ENCODE measurements at regions not wholly inside any gene's neighbourhood (a gene's known extent, or its start where the extent isn't known, plus 50 kb on each side); places are given as distances from the start of the nearest gene placed in this dataset.

DNA sequence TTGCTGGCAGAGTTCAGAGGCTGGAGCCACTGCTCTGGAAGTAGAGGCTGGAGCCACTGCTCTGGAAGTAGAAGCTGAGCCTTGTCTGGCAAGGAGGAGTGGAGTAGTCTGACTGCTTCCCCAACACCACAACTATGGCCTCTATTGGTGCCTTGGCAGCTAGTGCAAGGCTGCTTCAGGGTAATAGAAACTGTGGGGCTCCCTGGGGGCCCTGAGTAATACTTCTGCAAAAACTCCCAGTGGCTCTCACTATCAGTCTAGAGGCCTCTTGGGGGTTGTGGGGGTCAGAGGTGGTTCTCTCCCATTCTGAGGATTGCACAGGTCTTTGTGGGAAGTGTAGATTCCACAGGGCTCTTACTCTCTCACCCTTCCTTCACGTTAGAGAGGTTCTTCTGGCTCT is 629.0 kb upstream of the PTPRD start:
- TF ChIP-seq, protein P1, sequence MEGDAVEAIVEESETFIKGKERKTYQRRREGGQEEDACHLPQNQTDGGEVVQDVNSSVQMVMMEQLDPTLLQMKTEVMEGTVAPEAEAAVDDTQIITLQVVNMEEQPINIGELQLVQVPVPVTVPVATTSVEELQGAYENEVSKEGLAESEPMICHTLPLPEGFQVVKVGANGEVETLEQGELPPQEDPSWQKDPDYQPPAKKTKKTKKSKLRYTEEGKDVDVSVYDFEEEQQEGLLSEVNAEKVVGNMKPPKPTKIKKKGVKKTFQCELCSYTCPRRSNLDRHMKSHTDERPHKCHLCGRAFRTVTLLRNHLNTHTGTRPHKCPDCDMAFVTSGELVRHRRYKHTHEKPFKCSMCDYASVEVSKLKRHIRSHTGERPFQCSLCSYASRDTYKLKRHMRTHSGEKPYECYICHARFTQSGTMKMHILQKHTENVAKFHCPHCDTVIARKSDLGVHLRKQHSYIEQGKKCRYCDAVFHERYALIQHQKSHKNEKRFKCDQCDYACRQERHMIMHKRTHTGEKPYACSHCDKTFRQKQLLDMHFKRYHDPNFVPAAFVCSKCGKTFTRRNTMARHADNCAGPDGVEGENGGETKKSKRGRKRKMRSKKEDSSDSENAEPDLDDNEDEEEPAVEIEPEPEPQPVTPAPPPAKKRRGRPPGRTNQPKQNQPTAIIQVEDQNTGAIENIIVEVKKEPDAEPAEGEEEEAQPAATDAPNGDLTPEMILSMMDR (IDR thresholded peaks at IDR 0.05): no peak
- no peak for TF ChIP-seq ZFX (IDR thresholded peaks at IDR 0.05; ENCODE audit: borderline replicate concordance)

All from 22Rv1 (cell line).